Adrenal gland (tissue), 9 donors: ENCODE measurements at regions not wholly inside any gene's neighbourhood (a gene's known extent, or its start where the extent isn't known, plus 50 kb on each side); places are given as distances from the start of the nearest gene placed in this dataset.

Source experiments
- DNase-seq, 7 donors: peaks; one replicate each; pipeline ENCODE4 v3.0.0-alpha.2; 2019 to 2020
- H3K27ac ChIP-seq, 5 donors: fragments of 200-600 bp; sonication (generic) in 4 of 5; 1 replicate in 3 of 5; 2 replicates in 2 of 5; pipeline versions ENCODE4 v1.5.1 to v1.8.0; 2016 to 2020; ENCODE audit warnings: mild to moderate bottlenecking in 1 of 5
- H3K27me3 ChIP-seq: fragments of 200-600 bp; 2 replicates; pipeline ENCODE4 v1.8.0; 2021
- H3K36me3 ChIP-seq, 2 donors: fragments of 200-600 bp; replicated peaks in 1 of 2; 1 replicate in 1 of 2; 2 replicates in 1 of 2; pipeline versions ENCODE4 v1.5.1 to v1.8.0; 2018 to 2022
- H3K4me1 ChIP-seq, 2 donors: fragments of 200-600 bp; replicated peaks in 1 of 2; 1 replicate in 1 of 2; 2 replicates in 1 of 2; pipeline versions ENCODE4 v1.5.1 to v1.8.0; 2018 to 2021
- H3K4me3 ChIP-seq, 4 donors: fragments of 200-600 bp; sonication (generic) in 3 of 4; one replicate each; pipeline ENCODE4 v1.5.1; 2016 to 2018
- H3K9me3 ChIP-seq, 3 donors: fragments of 200-600 bp; sonication (generic) in 1 of 3; replicated peaks in 1 of 3; 1 replicate in 2 of 3; 2 replicates in 1 of 3; pipeline versions ENCODE4 v1.5.1 to v1.8.0; 2016 to 2021
- CTCF ChIP-seq, 6 experiments: fragments of 450-650 bp in 4 of 6; fragments of 200-600 bp in 2 of 6; sonication (generic) in 1 of 6; IDR thresholded peaks; 1 replicate in 5 of 6; 2 replicates in 1 of 6; pipeline versions ENCODE4 v1.5.1 to v1.8.0; 2016 to 2021; ENCODE audit warnings: antibody characterized with exemption in 6 of 6, mild to moderate bottlenecking in 2 of 6, moderate library complexity in 1 of 6
- POLR2A ChIP-seq, 2 donors: fragments of 450-650 bp; IDR thresholded peaks; one replicate each; pipeline ENCODE4 v1.6.1; 2017; ENCODE audit warnings: antibody characterized with exemption in 2 of 2, mild to moderate bottlenecking in 2 of 2, moderate library complexity in 1 of 2
- WGBS, 4 donors: extraction: QIAGEN DNeasy Blood & Tissue Kit in 2 of 4; methylation state at CpG; one replicate each; pipeline versions ENCODE4 v1.1.5 to v1.1.7; 2013 to 2017; 5-methylcytosine and 5-hydroxymethylcytosine counted together
- intact Hi-C, 2 donors: fragments of 100-400 bp; cut with DNase I; formaldehyde crosslinking; loops; one replicate each; pipeline versions ENCODE4 v1.14.1 to v1.15.0; 2022 to 2023
- donor health status: healthy with polysubstance abuse.
- donor health status: Bipolar disorder and iron deficiency.
- donor health status: DM: yes; HTN: yes; CAD: no.
- donor health status: DM: no; HTN: no; CAD: no.
- donor health status: DM: no; HTN: no; CAD: no.

GRCh38 chr2:117523711-117524238 is 290.7 kb upstream of the DDX18 start:
- 36 to 55% (median 47%) methylated on average over 1 of the region's 1 CpG for WGBS, 4 donors
- no peak for DNase-seq
- Histone ChIP-seq H3K36me3 (no peaks in the 10 kb centered on the region), H3K9me3 (no peaks in the 10 kb centered on the region), H3K4me3 (no peak overlapping the region), H3K4me1 (no peaks in the 10 kb centered on the region), H3K27me3 (no peaks in the 10 kb centered on the region), H3K27ac (no peak overlapping the region)
- no peak for TF ChIP-seq CTCF (IDR thresholded peaks at IDR 0.05)
- TF ChIP-seq POLR2A (IDR thresholded peaks at IDR 0.05): no peak
- intact Hi-C loops: no loop called here

- TF ChIP-seq POLR2A (IDR thresholded peaks at IDR 0.05): no peak
- TF ChIP-seq CTCF (IDR thresholded peaks at IDR 0.05): peak in 5 of 6 experiments; percentile 14 to 39 (median 19)
- H3K9me3 ChIP-seq: no peaks in the 10 kb centered on the region
- H3K36me3 ChIP-seq: no peaks in the 10 kb centered on the region
- H3K4me1 ChIP-seq: no peaks in the 10 kb centered on the region
- no peak overlapping the region for H3K4me3 ChIP-seq
- H3K27ac ChIP-seq: no peak overlapping the region
- DNase-seq: peak in 2 of 7 donors; percentile 7 to 14
- H3K27me3 ChIP-seq: no peaks in the 10 kb centered on the region
- WGBS, 4 donors: 49 to 70% (median 60%) methylated on average over 2 of the region's 2 CpGs; no CpG with 5 or more reads in 1 of the 4 donors
- intact Hi-C loops: no loop called here
Measured at GRCh38 chr2:117536139-117536538, 278.4 kb upstream of the DDX18 start.

GRCh38 chr2:117537032-117537431 is 277.5 kb upstream of the DDX18 start:
- Histone ChIP-seq H3K27ac (no peak overlapping the region), H3K36me3 (no peaks in the 10 kb centered on the region), H3K4me1 (no peaks in the 10 kb centered on the region), H3K4me3 (no peak overlapping the region), H3K27me3 (no peaks in the 10 kb centered on the region), H3K9me3 (no peaks in the 10 kb centered on the region)
- DNase-seq: no peak
- whole genome bisulfite sequencing, 4 donors: 59 to 72% (median 66%) methylated on average over 4 of the region's 4 CpGs
- intact Hi-C loops: no loop called here
- TF ChIP-seq POLR2A (IDR thresholded peaks at IDR 0.05) (no peak), CTCF (IDR thresholded peaks at IDR 0.05) (no peak)

- TF ChIP-seq POLR2A (IDR thresholded peaks at IDR 0.05): no peak
- TF ChIP-seq CTCF (IDR thresholded peaks at IDR 0.05): no peak
Measured at GRCh38 chr2:117551858-117552257, 262.6 kb upstream of the DDX18 start.

More at GRCh38 chr2:117551858-117552257, 262.6 kb upstream of the DDX18 start:
- intact Hi-C loops: no loop called here
- Histone ChIP-seq H3K4me1 (no peaks in the 10 kb centered on the region), H3K36me3 (no peaks in the 10 kb centered on the region), H3K4me3 (no peak overlapping the region), H3K27ac (no peak overlapping the region), H3K27me3 (no peaks in the 10 kb centered on the region), H3K9me3 (no peaks in the 10 kb centered on the region)
- WGBS, 4 donors: 63 to 70% (median 68%) methylated on average over 3 of the region's 3 CpGs
- DNase-seq: no peak
